Activated naive CD8-positive, alpha-beta T cell treated with anti-CD3 and anti-CD28 coated beads, Interleukin-2, amount 50 U/mL, for 24 hours (primary cell): ENCODE measurements at regions not wholly inside any gene's neighbourhood (a gene's known extent, or its start where the extent isn't known, plus 50 kb on each side); places are given as distances from the start of the nearest gene placed in this dataset.
"Not testable (repeated sequence)": the region's sequence is repeated elsewhere in the genome, so short reads cannot be mapped to it uniquely, and the experiment has no call there.

ENCODE experiments used
- ATAC-seq: fragments of 150-1000 bp; cut with Tn5 transposase; one replicate; pipeline ENCODE4 v1.10.0; 2021
- DNase-seq: peaks from one replicate; pipeline ENCODE4 v3.0.0; 2021
- H3K27ac Mint-ChIP-seq: one replicate; pipeline ENCODE4 v1.8.0; 2021; ENCODE audit warnings: mild to moderate bottlenecking, mixed read lengths
- H3K27me3 Mint-ChIP-seq: one replicate; pipeline ENCODE4 v1.8.0; 2021; ENCODE audit warnings: mixed read lengths
- H3K36me3 Mint-ChIP-seq: one replicate; pipeline ENCODE4 v1.8.0; 2021; ENCODE audit warnings: low read depth, mixed read lengths
- H3K4me1 Mint-ChIP-seq: one replicate; pipeline ENCODE4 v1.8.0; 2021; ENCODE audit warnings: mixed read lengths
- H3K4me3 Mint-ChIP-seq: one replicate; pipeline ENCODE4 v1.8.0; 2021; ENCODE audit warnings: mild to moderate bottlenecking, moderate library complexity, mixed read lengths
- H3K9me3 Mint-ChIP-seq: one replicate; pipeline ENCODE4 v1.8.0; 2021; ENCODE audit warnings: mixed read lengths

DNA sequence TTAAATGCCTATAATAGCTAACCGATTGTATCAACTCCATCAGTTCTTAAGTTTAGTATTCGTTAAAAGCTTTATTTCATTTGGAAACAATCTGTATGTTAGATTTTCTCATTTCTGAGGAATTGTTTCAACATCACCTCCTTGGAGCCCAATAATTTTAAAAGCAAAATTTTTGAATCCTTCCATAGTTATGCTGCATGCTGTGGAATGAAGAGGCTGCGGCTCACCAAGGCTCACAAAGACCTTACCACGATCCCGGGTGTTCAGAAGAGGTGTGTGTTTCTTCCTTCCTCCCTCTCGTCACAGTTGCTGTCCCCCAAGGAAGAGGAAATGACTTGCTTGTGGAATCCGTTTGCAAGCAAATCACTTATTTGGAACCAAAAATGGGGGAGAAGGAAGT is 143.8 kb downstream of the FGF1 start:
- H3K27me3 Mint-ChIP-seq: peaks cover 15% of the 10 kb centered on the region
- no peaks in the 10 kb centered on the region for H3K36me3 Mint-ChIP-seq
- no peak for ATAC-seq
- peaks cover 3% of the 10 kb centered on the region for H3K9me3 Mint-ChIP-seq
- H3K4me1 Mint-ChIP-seq: peaks cover 5% of the 10 kb centered on the region
- no peak for DNase-seq
- H3K27ac Mint-ChIP-seq: no peak overlapping the region
- H3K4me3 Mint-ChIP-seq: no peak overlapping the region

GRCh38 chr5:142540922-142541422 is 144.9 kb downstream of the FGF1 start:
- no peak for ATAC-seq
- Mint-ChIP-seq H3K27ac (no peak overlapping the region), H3K36me3 (no peaks in the 10 kb centered on the region), H3K4me1 (peaks cover 5% of the 10 kb centered on the region), H3K4me3 (no peak overlapping the region), H3K27me3 (peaks cover 15% of the 10 kb centered on the region), H3K9me3 (peaks cover 6% of the 10 kb centered on the region)
- no peak for DNase-seq

DNA sequence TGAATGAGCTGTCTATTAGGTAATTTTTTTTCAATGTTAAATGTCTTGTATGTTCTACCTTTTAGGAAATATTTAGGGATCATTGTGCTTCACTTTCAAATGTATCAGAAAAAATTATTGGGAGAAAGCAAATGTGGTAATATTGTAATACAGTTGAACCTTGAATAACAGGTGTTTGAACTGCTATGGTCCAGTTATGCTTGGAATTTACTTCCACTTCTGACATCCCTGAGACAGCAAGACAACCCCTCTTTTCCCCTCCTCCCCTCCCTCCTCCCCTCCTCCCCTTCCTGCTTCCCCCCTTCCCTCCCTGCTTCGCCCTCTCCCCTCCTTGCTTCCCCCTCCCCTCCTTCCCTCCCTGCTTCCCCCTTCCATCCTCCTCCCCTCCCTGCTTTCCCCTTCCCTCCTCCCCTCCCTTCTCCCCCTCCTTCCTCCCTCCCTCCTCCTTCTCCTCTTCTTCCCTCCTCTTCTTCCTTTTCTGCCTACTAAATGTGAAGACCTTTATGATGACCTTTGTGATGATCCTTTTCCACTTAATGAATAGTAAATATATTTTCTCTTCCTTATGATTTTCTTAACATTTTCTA is 146.6 kb downstream of the FGF1 start:
- Mint-ChIP-seq H3K9me3 (peaks cover 15% of the 10 kb centered on the region), H3K27ac (no peak overlapping the region), H3K36me3 (no peaks in the 10 kb centered on the region), H3K4me1 (peaks cover 5% of the 10 kb centered on the region), H3K4me3 (no peak overlapping the region), H3K27me3 (peaks cover 15% of the 10 kb centered on the region)
- ATAC-seq (no peak), DNase-seq (no peak)

DNA sequence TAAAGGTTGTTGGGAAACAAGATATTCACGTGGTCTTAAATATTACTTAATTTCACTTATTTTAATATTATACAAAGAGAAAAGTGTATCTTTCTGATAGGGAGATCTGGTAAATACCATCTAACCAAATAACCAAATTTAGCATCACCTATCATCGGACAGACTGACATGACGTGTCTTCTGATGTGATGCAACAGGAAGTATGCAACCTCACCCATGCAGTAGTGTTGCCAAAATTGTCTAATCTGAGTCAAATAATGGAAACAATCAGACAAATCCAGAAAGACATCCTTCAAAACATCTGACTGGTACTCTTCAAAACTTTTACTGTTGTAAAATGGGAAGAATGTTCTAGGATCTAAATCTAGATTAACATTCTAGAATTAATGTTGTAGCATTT is 148.0 kb downstream of the FGF1 start:
- peaks cover 15% of the 10 kb centered on the region for H3K9me3 Mint-ChIP-seq
- ATAC-seq (no peak), DNase-seq (no peak)
- no peak overlapping the region for H3K27ac Mint-ChIP-seq
- H3K4me1 Mint-ChIP-seq: peaks cover 5% of the 10 kb centered on the region
- no peaks in the 10 kb centered on the region for H3K36me3 Mint-ChIP-seq
- peaks cover 12% of the 10 kb centered on the region for H3K27me3 Mint-ChIP-seq
- H3K4me3 Mint-ChIP-seq: no peak overlapping the region

DNA sequence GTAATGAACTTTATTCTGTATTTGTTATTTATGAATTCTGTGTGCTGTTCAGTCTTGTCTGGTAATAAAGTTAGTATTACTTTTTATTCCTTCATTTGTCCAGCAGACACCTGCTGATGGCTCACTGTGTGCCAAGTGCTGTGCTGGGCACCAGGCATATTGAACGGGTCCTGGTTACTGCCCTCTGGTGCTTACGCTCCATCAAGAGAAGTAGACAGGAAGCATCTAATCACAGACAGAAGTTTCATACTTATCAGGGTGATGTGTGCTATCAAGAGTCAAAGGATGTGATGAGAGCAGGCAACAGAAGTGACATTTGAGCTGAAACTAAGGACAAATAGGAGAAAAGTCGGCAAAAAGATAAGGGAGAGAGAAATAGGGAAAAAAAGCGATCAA is 153.1 kb downstream of the FGF1 start:
- no peak overlapping the region for H3K4me3 Mint-ChIP-seq
- H3K27ac Mint-ChIP-seq: no peak overlapping the region
- DNase-seq (no peak), ATAC-seq (no peak)
- H3K9me3 Mint-ChIP-seq: peaks cover 15% of the 10 kb centered on the region
- H3K4me1 Mint-ChIP-seq: peaks cover 10% of the 10 kb centered on the region
- no peaks in the 10 kb centered on the region for H3K36me3 Mint-ChIP-seq
- H3K27me3 Mint-ChIP-seq: no peaks in the 10 kb centered on the region

- H3K4me3 Mint-ChIP-seq: no peak overlapping the region
- H3K27ac Mint-ChIP-seq: no peak overlapping the region
- H3K36me3 Mint-ChIP-seq: no peaks in the 10 kb centered on the region
- H3K27me3 Mint-ChIP-seq: no peaks in the 10 kb centered on the region
- DNase-seq: no peak
- H3K9me3 Mint-ChIP-seq: peaks cover 14% of the 10 kb centered on the region
- ATAC-seq: no peak
- H3K4me1 Mint-ChIP-seq: peaks cover 10% of the 10 kb centered on the region
Measured at GRCh38 chr5:142531977-142532780, 153.7 kb downstream of the FGF1 start.

GRCh38 chr5:142530904-142531303 is 155.0 kb downstream of the FGF1 start:
- no peak overlapping the region for H3K4me3 Mint-ChIP-seq
- DNase-seq (no peak), ATAC-seq (no peak)
- H3K27me3 Mint-ChIP-seq: no peaks in the 10 kb centered on the region
- H3K9me3 Mint-ChIP-seq: peaks cover 9% of the 10 kb centered on the region
- peaks cover 10% of the 10 kb centered on the region for H3K4me1 Mint-ChIP-seq
- H3K27ac Mint-ChIP-seq: no peak overlapping the region
- no peaks in the 10 kb centered on the region for H3K36me3 Mint-ChIP-seq

GRCh38 chr5:142529626-142530278 is 156.1 kb downstream of the FGF1 start:
- no peak for DNase-seq
- peaks cover 1% of the 10 kb centered on the region for H3K9me3 Mint-ChIP-seq

DNA sequence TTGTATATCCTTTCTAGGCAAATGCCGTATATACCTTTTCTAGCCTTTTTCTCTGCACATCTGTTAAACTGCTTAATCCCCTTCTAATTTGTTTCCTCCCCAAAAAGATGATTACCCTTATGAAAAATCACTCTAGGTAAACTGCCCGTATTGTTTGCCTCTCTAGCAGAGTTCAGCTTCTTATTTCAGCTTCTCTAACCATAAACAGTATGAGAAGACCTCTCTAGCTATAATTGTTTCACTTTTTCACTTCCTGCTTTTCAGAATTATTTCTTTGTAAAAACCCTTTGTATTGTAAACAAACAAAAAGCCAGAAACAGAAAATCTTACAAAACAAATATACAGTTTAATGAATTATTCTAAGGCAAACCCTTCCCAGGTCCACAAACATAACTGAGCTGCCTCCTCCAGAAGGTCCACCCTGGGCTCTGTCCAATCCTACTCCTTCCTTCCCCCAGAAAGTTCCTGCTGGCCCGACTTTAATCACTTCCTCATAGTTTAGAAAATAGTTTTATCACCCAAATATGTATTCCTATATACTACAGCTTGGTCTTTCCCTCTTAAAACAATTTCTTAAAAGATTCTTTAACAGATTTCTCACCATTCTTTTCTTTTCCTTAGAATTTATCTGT is 158.1 kb downstream of the FGF1 start:
- no peaks in the 10 kb centered on the region for H3K36me3 Mint-ChIP-seq
- no peaks in the 10 kb centered on the region for H3K27me3 Mint-ChIP-seq
- peaks cover 8% of the 10 kb centered on the region for H3K4me1 Mint-ChIP-seq
- no peaks in the 10 kb centered on the region for H3K9me3 Mint-ChIP-seq
- ATAC-seq (no peak), DNase-seq (no peak)
- no peak overlapping the region for H3K4me3 Mint-ChIP-seq
- no peak overlapping the region for H3K27ac Mint-ChIP-seq

More at GRCh38 chr5:142529626-142530278, 156.1 kb downstream of the FGF1 start:
- Mint-ChIP-seq H3K36me3 (no peaks in the 10 kb centered on the region), H3K4me3 (no peak overlapping the region), H3K27me3 (no peaks in the 10 kb centered on the region), H3K4me1 (peaks cover 10% of the 10 kb centered on the region), H3K27ac (no peak overlapping the region)
- no peak for ATAC-seq

- H3K4me3 Mint-ChIP-seq: no peak overlapping the region
- H3K4me1 Mint-ChIP-seq: peaks cover 5% of the 10 kb centered on the region
- no peaks in the 10 kb centered on the region for H3K27me3 Mint-ChIP-seq
- H3K36me3 Mint-ChIP-seq: no peaks in the 10 kb centered on the region
- ATAC-seq (no peak), DNase-seq (no peak)
- no peaks in the 10 kb centered on the region for H3K9me3 Mint-ChIP-seq
- H3K27ac Mint-ChIP-seq: no peak overlapping the region
Measured at GRCh38 chr5:142527234-142527633, 158.7 kb downstream of the FGF1 start.

DNA sequence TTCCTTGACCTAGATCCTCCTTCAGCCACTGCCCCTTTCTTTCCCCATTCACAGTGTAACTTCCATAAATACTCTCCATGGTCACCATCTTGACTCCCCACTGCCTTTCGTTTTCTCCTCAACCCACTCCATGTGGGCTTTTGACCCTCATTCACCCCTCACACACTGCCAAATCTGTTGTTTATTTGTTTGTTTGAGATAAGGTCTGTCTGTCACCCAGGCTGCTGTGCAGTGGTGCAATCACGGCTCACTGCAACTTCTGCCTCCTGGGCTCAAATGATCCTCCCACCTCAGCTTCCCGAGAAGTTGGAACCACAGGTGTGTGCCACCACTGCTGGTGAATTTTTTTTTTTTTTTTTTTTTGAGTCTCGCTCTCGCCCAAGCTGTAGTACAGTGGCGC is 162.9 kb downstream of the FGF1 start:
- H3K27ac Mint-ChIP-seq: no peak overlapping the region
- H3K36me3 Mint-ChIP-seq: no peaks in the 10 kb centered on the region
- H3K27me3 Mint-ChIP-seq: no peaks in the 10 kb centered on the region
- DNase-seq (no peak), ATAC-seq (no peak)
- no peak overlapping the region for H3K4me3 Mint-ChIP-seq
- H3K4me1 Mint-ChIP-seq: no peaks in the 10 kb centered on the region
- no peaks in the 10 kb centered on the region for H3K9me3 Mint-ChIP-seq

- DNase-seq (no peak), ATAC-seq (no peak)
- no peaks in the 10 kb centered on the region for H3K27me3 Mint-ChIP-seq
- H3K4me1 Mint-ChIP-seq: peaks cover under 1% of the 10 kb centered on the region
- no peak overlapping the region for H3K4me3 Mint-ChIP-seq
- no peak overlapping the region for H3K27ac Mint-ChIP-seq
- no peaks in the 10 kb centered on the region for H3K36me3 Mint-ChIP-seq
- H3K9me3 Mint-ChIP-seq: peaks cover 5% of the 10 kb centered on the region
Measured at GRCh38 chr5:142521706-142522105, 164.2 kb downstream of the FGF1 start.

DNA sequence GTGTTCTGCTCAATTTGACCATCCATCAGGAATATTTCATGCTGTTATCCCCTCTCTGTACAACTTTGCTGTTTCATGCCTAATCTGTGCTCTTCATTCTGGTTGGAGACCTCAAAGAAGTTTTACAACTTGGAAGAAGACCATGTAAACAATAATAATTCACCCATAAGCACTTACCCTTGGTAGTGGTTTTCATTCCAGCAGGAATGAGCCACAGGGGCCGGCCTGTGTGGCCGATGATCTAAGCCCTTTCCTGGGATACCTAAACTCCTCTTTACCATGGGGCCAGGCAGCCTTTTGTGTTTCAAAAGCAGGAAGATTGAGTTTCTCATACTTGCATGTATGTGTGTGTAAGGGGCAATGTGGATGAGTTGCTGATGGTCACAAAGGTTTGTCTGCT is 165.0 kb downstream of the FGF1 start:
- Mint-ChIP-seq H3K4me1 (peaks cover 6% of the 10 kb centered on the region), H3K4me3 (no peak overlapping the region), H3K9me3 (peaks cover 12% of the 10 kb centered on the region), H3K27ac (no peak overlapping the region), H3K27me3 (no peaks in the 10 kb centered on the region), H3K36me3 (peaks cover 4% of the 10 kb centered on the region)
- ATAC-seq (no peak), DNase-seq (no peak)

DNA sequence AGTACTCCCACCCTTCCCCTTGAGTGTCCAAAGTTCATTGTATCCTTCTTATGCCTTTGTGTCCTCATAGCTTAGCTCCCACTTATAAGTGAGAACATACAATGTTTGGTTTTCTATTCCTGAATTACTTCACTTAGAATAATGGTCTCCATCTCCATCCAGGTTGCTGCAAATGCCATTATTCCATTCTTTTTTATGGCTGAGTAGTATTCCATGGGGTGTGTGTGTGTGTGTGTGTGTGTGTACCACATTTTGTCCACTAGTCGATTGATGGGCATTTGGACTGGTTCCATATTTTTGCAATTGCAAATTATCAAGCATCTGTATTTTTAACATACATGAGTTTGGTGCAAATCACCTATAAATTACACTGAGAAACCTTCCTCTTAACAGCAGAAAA is 166.0 kb downstream of the FGF1 start:
- not testable (repeated sequence) for H3K27me3 Mint-ChIP-seq, H3K36me3 Mint-ChIP-seq, H3K4me3 Mint-ChIP-seq, H3K27ac Mint-ChIP-seq, ATAC-seq, DNase-seq, H3K4me1 Mint-ChIP-seq
- peaks cover 12% of the 10 kb centered on the region for H3K9me3 Mint-ChIP-seq
